HG03103 (cell line): ENCODE measurements at regions not wholly inside any gene's neighbourhood (a gene's known extent, or its start where the extent isn't known, plus 50 kb on each side); places are given as distances from the start of the nearest gene placed in this dataset.
A peak's percentile ranks its signal among the peaks of the same experiment; 100 is the strongest.

Experiments used
- ATAC-seq: cut with Tn5 transposase; IDR thresholded peaks from one replicate; pipeline ENCODE4 v1.9.1; 2021; ENCODE audit warnings: low read depth; ENCODE audit not compliant: unreplicated experiment

GRCh38 chr16:13392341-13392740 is 490.9 kb downstream of the SHISA9 start:
- no peak for ATAC-seq

GRCh38 chr16:13393816-13394215 is 492.4 kb downstream of the SHISA9 start:
- ATAC-seq = no peak

GRCh38 chr16:13394488-13394887 is 493.1 kb downstream of the SHISA9 start:
- ATAC-seq = no peak

GRCh38 chr16:13397126-13397525 is 495.7 kb downstream of the SHISA9 start:
- ATAC-seq = no peak

GRCh38 chr16:13401641-13402040 is 500.2 kb downstream of the SHISA9 start:
- no peak for ATAC-seq

- ATAC-seq = no peak
These were observed 501.2 kb downstream of the SHISA9 start for GRCh38 chr16:13402601-13403000.

- no peak for ATAC-seq
These were observed 501.9 kb downstream of the SHISA9 start for GRCh38 chr16:13403326-13403725.

GRCh38 chr16:13414154-13414553 is 505.8 kb upstream of the ERCC4 start:
- no peak for ATAC-seq

- ATAC-seq = no peak
These were observed 500.4 kb upstream of the ERCC4 start for GRCh38 chr16:13419589-13419988.

GRCh38 chr16:13421726-13422125 is 498.2 kb upstream of the ERCC4 start:
- ATAC-seq = no peak

GRCh38 chr16:13425836-13426235 is 494.1 kb upstream of the ERCC4 start:
- ATAC-seq = no peak

- ATAC-seq = no peak
These were observed 493.7 kb upstream of the ERCC4 start for GRCh38 chr16:13426269-13426668.

GRCh38 chr16:13426736-13427135 is 493.2 kb upstream of the ERCC4 start:
- ATAC-seq = no peak

- ATAC-seq = no peak
These were observed 492.0 kb upstream of the ERCC4 start for GRCh38 chr16:13427943-13428342.

GRCh38 chr16:13429416-13429815 is 490.5 kb upstream of the ERCC4 start:
- ATAC-seq = no peak

- no peak for ATAC-seq
These were observed 484.5 kb upstream of the ERCC4 start for GRCh38 chr16:13435415-13435814.

GRCh38 chr16:13435873-13436474 is 484.0 kb upstream of the ERCC4 start:
- ATAC-seq = no peak

- ATAC-seq = no peak
These were observed 483.1 kb upstream of the ERCC4 start for GRCh38 chr16:13436641-13437412.

- no peak for ATAC-seq
These were observed 482.6 kb upstream of the ERCC4 start for GRCh38 chr16:13437413-13437795.

- ATAC-seq = no peak
These were observed 481.9 kb upstream of the ERCC4 start for GRCh38 chr16:13438064-13438463.

- ATAC-seq = no peak
These were observed 480.2 kb upstream of the ERCC4 start for GRCh38 chr16:13439766-13440165.

- peak; percentile 69 for ATAC-seq
These were observed 478.3 kb upstream of the ERCC4 start for GRCh38 chr16:13441675-13442074.
